ENCODE measurements at regions not wholly inside any gene's neighbourhood (a gene's known extent, or its start where the extent isn't known, plus 50 kb on each side); places are given as distances from the start of the nearest gene placed in this dataset.

- no peak overlapping the region for H3K4me3 ChIP-seq (ENCODE audit: low read depth, low read length)
- no peak for DNase-seq (ENCODE audit: low read depth)
- no peak for TF ChIP-seq CTCF (IDR thresholded peaks at IDR 0.05; ENCODE audit: control insufficient read depth, extremely low read depth, insufficient read depth)
Observed at GRCh38 chr5:25419684-25420083, 774.9 kb upstream of the CDH10 start.

- DNase-seq (ENCODE audit: low read depth): no peak
- TF ChIP-seq CTCF (IDR thresholded peaks at IDR 0.05; ENCODE audit: control insufficient read depth, extremely low read depth, insufficient read depth): no peak
- H3K4me3 ChIP-seq (ENCODE audit: low read depth, low read length): no peak overlapping the region
Observed at GRCh38 chr5:25418978-25419377, 774.2 kb upstream of the CDH10 start.

GRCh38 chr5:25418319-25418859 lies 773.6 kb upstream of the CDH10 start:
- no peak for TF ChIP-seq CTCF (IDR thresholded peaks at IDR 0.05; ENCODE audit: control insufficient read depth, extremely low read depth, insufficient read depth)

GRCh38 chr5:25416960-25417359 lies 772.2 kb upstream of the CDH10 start:
- no peak overlapping the region for H3K4me3 ChIP-seq (ENCODE audit: low read depth, low read length)
- DNase-seq (ENCODE audit: low read depth): no peak
- no peak for TF ChIP-seq CTCF (IDR thresholded peaks at IDR 0.05; ENCODE audit: control insufficient read depth, extremely low read depth, insufficient read depth)

More at GRCh38 chr5:25418319-25418859, 773.6 kb upstream of the CDH10 start:
- no peak overlapping the region for H3K4me3 ChIP-seq (ENCODE audit: low read depth, low read length)
- no peak for DNase-seq (ENCODE audit: low read depth)

- H3K4me3 ChIP-seq (ENCODE audit: low read depth, low read length): no peak overlapping the region
- no peak for TF ChIP-seq CTCF (IDR thresholded peaks at IDR 0.05; ENCODE audit: control insufficient read depth, extremely low read depth, insufficient read depth)
- DNase-seq (ENCODE audit: low read depth): no peak
Observed at GRCh38 chr5:25415970-25416369, 771.2 kb upstream of the CDH10 start.

- DNase-seq (ENCODE audit: low read depth): no peak
Observed at GRCh38 chr5:25414742-25415141, 770.0 kb upstream of the CDH10 start.

More at GRCh38 chr5:25414742-25415141, 770.0 kb upstream of the CDH10 start:
- no peak overlapping the region for H3K4me3 ChIP-seq (ENCODE audit: low read depth, low read length)
- TF ChIP-seq CTCF (IDR thresholded peaks at IDR 0.05; ENCODE audit: control insufficient read depth, extremely low read depth, insufficient read depth): no peak

Data from LNCaP clone FGC (cell line).